CD4-positive, CD25-positive, alpha-beta regulatory T cell (primary cell): ENCODE measurements at regions not wholly inside any gene's neighbourhood (a gene's known extent, or its start where the extent isn't known, plus 50 kb on each side); places are given as distances from the start of the nearest gene placed in this dataset.

Experiments used
- ATAC-seq, 2 donors: fragments of 150-1000 bp; cut with Tn5 transposase; one replicate each; pipeline ENCODE4 v1.10.0; 2021; ENCODE audit warnings: low read depth in 2 of 2, moderate number of reproducible peaks in 2 of 2, moderate library complexity in 1 of 2
- DNase-seq, 3 donors: peaks; one replicate each; pipeline versions ENCODE4 v3.0.0 to v3.0.0-alpha.2; 2012 to 2022; ENCODE audit warnings: mixed read lengths in 1 of 3
- H3K27ac ChIP-seq: one replicate; pipeline ENCODE4 v1.7.0; 2013; ENCODE audit warnings: mild to moderate bottlenecking, low read length; ENCODE audit not compliant: insufficient read depth, poor library complexity, severe bottlenecking
- H3K27me3 ChIP-seq: one replicate; pipeline ENCODE4 v1.7.0; 2013; ENCODE audit warnings: low read length; ENCODE audit not compliant: control insufficient read depth, insufficient read depth
- H3K36me3 ChIP-seq: one replicate; pipeline ENCODE4 v1.7.0; 2013; ENCODE audit warnings: mild to moderate bottlenecking, low read length, moderate library complexity; ENCODE audit not compliant: control insufficient read depth, insufficient read depth
- H3K4me1 ChIP-seq: 2 replicates; pipeline ENCODE4 v1.7.0; 2013; ENCODE audit warnings: mild to moderate bottlenecking, low read length; ENCODE audit not compliant: insufficient read depth, control insufficient read depth, poor library complexity, severe bottlenecking
- H3K4me3 ChIP-seq: one replicate; pipeline ENCODE4 v1.7.0; 2013; ENCODE audit warnings: low read depth, mild to moderate bottlenecking, low read length, moderate library complexity
- H3K9me3 ChIP-seq, 2 experiments: 1 replicate in 1 of 2; 2 replicates in 1 of 2; pipeline ENCODE4 v1.7.0; 2013; ENCODE audit warnings: low read length in 2 of 2, mild to moderate bottlenecking in 1 of 2, moderate library complexity in 1 of 2; ENCODE audit not compliant: control insufficient read depth in 2 of 2
- H3K27ac Mint-ChIP-seq, 3 donors: one replicate each; pipeline ENCODE4 v1.8.0; 2020 to 2022; ENCODE audit warnings: mild to moderate bottlenecking in 3 of 3, mixed read lengths in 3 of 3, moderate library complexity in 2 of 3
- H3K27me3 Mint-ChIP-seq: one replicate; pipeline ENCODE4 v1.8.0; 2022; ENCODE audit warnings: mild to moderate bottlenecking, mixed read lengths
- H3K36me3 Mint-ChIP-seq: one replicate; pipeline ENCODE4 v1.8.0; 2020; ENCODE audit warnings: mixed read lengths
- H3K4me1 Mint-ChIP-seq, 4 donors: one replicate each; pipeline ENCODE4 v1.8.0; 2020 to 2022; ENCODE audit warnings: mixed read lengths in 4 of 4, mild to moderate bottlenecking in 1 of 4
- H3K4me3 Mint-ChIP-seq, 4 donors: one replicate each; pipeline ENCODE4 v1.8.0; 2020 to 2022; ENCODE audit warnings: mild to moderate bottlenecking in 4 of 4, mixed read lengths in 4 of 4, moderate library complexity in 3 of 4
- H3K9me3 Mint-ChIP-seq, 7 donors: one replicate each; pipeline ENCODE4 v1.8.0; 2020 to 2022; ENCODE audit warnings: mixed read lengths in 7 of 7, mild to moderate bottlenecking in 3 of 7, moderate library complexity in 2 of 7

- no peaks in the 10 kb centered on the region for H3K4me1 ChIP-seq
- Mint-ChIP-seq H3K27ac (no peak overlapping the region), H3K4me1 (no peaks in the 10 kb centered on the region), H3K27me3 (no peaks in the 10 kb centered on the region), H3K9me3 (peaks cover 0 to 7% (median 2%) of the 10 kb centered on the region in 7 donors), H3K36me3 (no peaks in the 10 kb centered on the region), H3K4me3 (no peak overlapping the region)
- DNase-seq: no peak
- H3K9me3 ChIP-seq: no peaks in the 10 kb centered on the region
- H3K27me3 ChIP-seq: no peaks in the 10 kb centered on the region
- no peak for ATAC-seq
- no peak overlapping the region for H3K4me3 ChIP-seq
- H3K27ac ChIP-seq: no peak overlapping the region
- H3K36me3 ChIP-seq: no peaks in the 10 kb centered on the region
Measured at GRCh38 chr6:164845773-164846172, 463.6 kb downstream of the C6orf118 start.

- H3K4me1 Mint-ChIP-seq: no peaks in the 10 kb centered on the region
Measured at GRCh38 chr6:164842085-164842484, 467.3 kb downstream of the C6orf118 start.

GRCh38 chr6:164838068-164838615 is 471.3 kb downstream of the C6orf118 start:
- H3K4me3 ChIP-seq: no peak overlapping the region
- no peaks in the 10 kb centered on the region for H3K9me3 ChIP-seq
- H3K4me1 ChIP-seq: no peaks in the 10 kb centered on the region
- no peaks in the 10 kb centered on the region for H3K4me1 Mint-ChIP-seq
- H3K27me3 Mint-ChIP-seq: no peaks in the 10 kb centered on the region
- no peak overlapping the region for H3K27ac ChIP-seq
- no peaks in the 10 kb centered on the region for H3K36me3 ChIP-seq
- peaks cover 0 to 8% (median 3%) of the 10 kb centered on the region in 7 donors for H3K9me3 Mint-ChIP-seq
- no peak overlapping the region for H3K4me3 Mint-ChIP-seq
- DNase-seq (no peak), ATAC-seq (no peak)
- no peaks in the 10 kb centered on the region for H3K36me3 Mint-ChIP-seq
- H3K27ac Mint-ChIP-seq: no peak overlapping the region
- H3K27me3 ChIP-seq: no peaks in the 10 kb centered on the region

More at GRCh38 chr6:164842085-164842484, 467.3 kb downstream of the C6orf118 start:
- DNase-seq (no peak), ATAC-seq (no peak)
- H3K4me3 ChIP-seq: no peak overlapping the region
- peaks cover 0 to 4% (median 0%) of the 10 kb centered on the region in 7 donors for H3K9me3 Mint-ChIP-seq
- no peak overlapping the region for H3K4me3 Mint-ChIP-seq
- H3K27ac ChIP-seq: no peak overlapping the region
- H3K27me3 Mint-ChIP-seq: no peaks in the 10 kb centered on the region
- H3K36me3 ChIP-seq: no peaks in the 10 kb centered on the region
- no peaks in the 10 kb centered on the region for H3K36me3 Mint-ChIP-seq
- no peaks in the 10 kb centered on the region for H3K9me3 ChIP-seq
- no peaks in the 10 kb centered on the region for H3K27me3 ChIP-seq
- no peak overlapping the region for H3K27ac Mint-ChIP-seq
- no peaks in the 10 kb centered on the region for H3K4me1 ChIP-seq

- DNase-seq (no peak), ATAC-seq (no peak)
- Mint-ChIP-seq H3K27me3 (no peaks in the 10 kb centered on the region), H3K27ac (no peak overlapping the region), H3K4me3 (no peak overlapping the region), H3K9me3 (peaks cover 2 to 8% (median 6%) of the 10 kb centered on the region in 7 donors), H3K4me1 (no peaks in the 10 kb centered on the region), H3K36me3 (no peaks in the 10 kb centered on the region)
- no peaks in the 10 kb centered on the region for H3K27me3 ChIP-seq
- no peaks in the 10 kb centered on the region for H3K4me1 ChIP-seq
- no peaks in the 10 kb centered on the region for H3K36me3 ChIP-seq
- H3K9me3 ChIP-seq: no peaks in the 10 kb centered on the region
- H3K4me3 ChIP-seq: no peak overlapping the region
- H3K27ac ChIP-seq: no peak overlapping the region
Measured at GRCh38 chr6:164836486-164836885, 472.9 kb downstream of the C6orf118 start.

GRCh38 chr6:164832410-164832809 is 477.0 kb downstream of the C6orf118 start:
- H3K27me3 Mint-ChIP-seq: no peaks in the 10 kb centered on the region
- no peak overlapping the region for H3K27ac Mint-ChIP-seq
- H3K9me3 Mint-ChIP-seq: peaks cover 2 to 10% (median 8%) of the 10 kb centered on the region in 7 donors
- no peak overlapping the region for H3K4me3 Mint-ChIP-seq
- no peaks in the 10 kb centered on the region for H3K4me1 Mint-ChIP-seq
- no peaks in the 10 kb centered on the region for H3K36me3 ChIP-seq
- no peak overlapping the region for H3K4me3 ChIP-seq
- H3K27ac ChIP-seq: no peak overlapping the region
- H3K27me3 ChIP-seq: no peaks in the 10 kb centered on the region
- no peaks in the 10 kb centered on the region for H3K4me1 ChIP-seq
- no peak for DNase-seq
- ATAC-seq: no peak
- H3K9me3 ChIP-seq: no peaks in the 10 kb centered on the region
- H3K36me3 Mint-ChIP-seq: no peaks in the 10 kb centered on the region

GRCh38 chr6:164827537-164827936 is 481.9 kb downstream of the C6orf118 start:
- Mint-ChIP-seq H3K27ac (no peak overlapping the region), H3K27me3 (no peaks in the 10 kb centered on the region), H3K36me3 (no peaks in the 10 kb centered on the region), H3K4me1 (no peaks in the 10 kb centered on the region), H3K9me3 (peaks cover 2 to 9% (median 4%) of the 10 kb centered on the region in 7 donors), H3K4me3 (no peak overlapping the region)
- Histone ChIP-seq H3K4me1 (no peaks in the 10 kb centered on the region), H3K9me3 (no peaks in the 10 kb centered on the region), H3K36me3 (no peaks in the 10 kb centered on the region), H3K4me3 (no peak overlapping the region), H3K27me3 (no peaks in the 10 kb centered on the region), H3K27ac (no peak overlapping the region)
- ATAC-seq (no peak), DNase-seq (no peak)

- no peak overlapping the region for H3K27ac Mint-ChIP-seq
- ATAC-seq: no peak
Measured at GRCh38 chr6:164826831-164827468, 482.5 kb downstream of the C6orf118 start.

GRCh38 chr6:164825386-164825785 is 484.0 kb downstream of the C6orf118 start:
- Mint-ChIP-seq H3K9me3 (peaks cover 3 to 10% (median 6%) of the 10 kb centered on the region in 7 donors), H3K27ac (no peak overlapping the region), H3K4me3 (no peak overlapping the region), H3K36me3 (no peaks in the 10 kb centered on the region), H3K27me3 (no peaks in the 10 kb centered on the region), H3K4me1 (no peaks in the 10 kb centered on the region)
- ATAC-seq: no peak
- no peak for DNase-seq
- H3K4me1 ChIP-seq: no peaks in the 10 kb centered on the region
- H3K27me3 ChIP-seq: no peaks in the 10 kb centered on the region
- no peaks in the 10 kb centered on the region for H3K36me3 ChIP-seq
- H3K4me3 ChIP-seq: no peak overlapping the region
- no peak overlapping the region for H3K27ac ChIP-seq
- peaks cover 0 to 2% of the 10 kb centered on the region in 2 experiments for H3K9me3 ChIP-seq

More at GRCh38 chr6:164826831-164827468, 482.5 kb downstream of the C6orf118 start:
- DNase-seq: no peak
- H3K4me3 Mint-ChIP-seq: no peak overlapping the region
- Histone ChIP-seq H3K9me3 (peaks cover 0 to 1% of the 10 kb centered on the region in 2 experiments), H3K4me3 (no peak overlapping the region), H3K27ac (no peak overlapping the region), H3K4me1 (no peaks in the 10 kb centered on the region), H3K27me3 (no peaks in the 10 kb centered on the region), H3K36me3 (no peaks in the 10 kb centered on the region)
- no peaks in the 10 kb centered on the region for H3K27me3 Mint-ChIP-seq
- H3K4me1 Mint-ChIP-seq: no peaks in the 10 kb centered on the region
- H3K36me3 Mint-ChIP-seq: no peaks in the 10 kb centered on the region
- peaks cover 3 to 12% (median 3%) of the 10 kb centered on the region in 7 donors for H3K9me3 Mint-ChIP-seq
